WTC11 (cell line): ENCODE measurements at regions not wholly inside any gene's neighbourhood (a gene's known extent, or its start where the extent isn't known, plus 50 kb on each side); places are given as distances from the start of the nearest gene placed in this dataset.

Source experiments
- ATAC-seq: fragments of 200-7000 bp; cut with Tn5 transposase; 2 replicates; pipeline ENCODE4 v1.10.0; 2021; ENCODE audit warnings: mild to moderate bottlenecking, moderate library complexity
- CTCF ChIA-PET: fragments of 300-600 bp; sonication (Branson Sonifier 250); formaldehyde crosslinking; loops from one replicate; lab custom pipeline; 2021; ENCODE audit warnings: antibody characterized with exemption; lab: Charles Lee
- POLR2A ChIA-PET: fragments of 350-600 bp; sonication (Branson Sonifier 250); formaldehyde crosslinking; loops from one replicate; lab custom pipeline; 2021; ENCODE audit warnings: antibody characterized with exemption; lab: Charles Lee
- DNase-seq: peaks from one replicate; pipeline ENCODE4 v3.0.0; 2021; ENCODE audit warnings: low spot score
- H3K27ac Mint-ChIP-seq: 2 replicates; pipeline ENCODE4 v1.8.0; 2021; ENCODE audit warnings: mixed read lengths
- H3K27me3 Mint-ChIP-seq: 2 replicates; pipeline ENCODE4 v1.8.0; 2021; ENCODE audit warnings: low read depth, mild to moderate bottlenecking, moderate library complexity, mixed read lengths
- H3K36me3 Mint-ChIP-seq: 2 replicates; pipeline ENCODE4 v1.8.0; 2021; ENCODE audit warnings: mixed read lengths
- H3K4me1 Mint-ChIP-seq: 2 replicates; pipeline ENCODE4 v1.8.0; 2022; ENCODE audit warnings: mixed read lengths
- H3K4me3 Mint-ChIP-seq: 2 replicates; pipeline ENCODE4 v1.8.0; 2021; ENCODE audit warnings: mild to moderate bottlenecking, moderate library complexity, mixed read lengths
- H3K9me3 Mint-ChIP-seq: 2 replicates; pipeline ENCODE4 v1.8.0; 2021; ENCODE audit warnings: mixed read lengths
- NFATC4 ChIP-seq: fragments of 250-450 bp; sonication (Bioruptor Pico); IDR thresholded peaks from 2 replicates; pipeline ENCODE4 v1.9.0; 2021; ENCODE audit warnings: mild to moderate bottlenecking
- NR3C1 ChIP-seq: sonication (generic); formaldehyde crosslinking; conservative IDR thresholded peaks from 2 replicates; pipeline ENCODE4 v1.8.1; 2023; ENCODE audit warnings: low read depth, mild to moderate bottlenecking, missing genetic modification reagents
- SMAD3 ChIP-seq: sonication (generic); formaldehyde crosslinking; IDR thresholded peaks from 2 replicates; pipeline ENCODE4 v1.8.0; 2022; ENCODE audit warnings: missing genetic modification reagents, mild to moderate bottlenecking, borderline replicate concordance
- TEAD1 ChIP-seq: sonication (generic); formaldehyde crosslinking; IDR thresholded peaks from 2 replicates; pipeline ENCODE4 v1.8.0; 2022; ENCODE audit warnings: mild to moderate bottlenecking, missing genetic modification reagents
- TEAD4 ChIP-seq: sonication (generic); formaldehyde crosslinking; IDR thresholded peaks from 2 replicates; pipeline ENCODE4 v1.8.0; 2022; ENCODE audit warnings: mild to moderate bottlenecking, missing genetic modification reagents
- TF ChIP-seq, protein P1 (sequence below): sonication (generic); formaldehyde crosslinking; IDR thresholded peaks from 2 replicates; pipeline ENCODE4 v1.8.1; 2023; ENCODE audit warnings: mild to moderate bottlenecking, moderate library complexity, missing genetic modification reagents
- TF ChIP-seq, protein P2 (sequence below): sonication (generic); formaldehyde crosslinking; IDR thresholded peaks from 2 replicates; pipeline ENCODE4 v1.8.0; 2023; ENCODE audit warnings: missing genetic modification reagents
- TF ChIP-seq, protein P3 (sequence below): fragments of 250-450 bp; sonication (Bioruptor Pico); IDR thresholded peaks from 2 replicates; pipeline ENCODE4 v1.9.0; 2021; ENCODE audit warnings: mild to moderate bottlenecking, borderline replicate concordance
- TF ChIP-seq, protein P4 (sequence below): sonication (generic); formaldehyde crosslinking; IDR thresholded peaks from 2 replicates; pipeline ENCODE4 v1.8.0; 2022; ENCODE audit warnings: mild to moderate bottlenecking, missing genetic modification reagents
- TF ChIP-seq, protein P5 (sequence below): sonication (generic); formaldehyde crosslinking; IDR thresholded peaks from 2 replicates; pipeline ENCODE4 v1.8.0; 2023; ENCODE audit warnings: missing genetic modification reagents, mild to moderate bottlenecking, borderline replicate concordance
- TF ChIP-seq, protein P6 (sequence below): sonication (generic); formaldehyde crosslinking; IDR thresholded peaks from 2 replicates; pipeline ENCODE4 v1.8.0; 2022; ENCODE audit warnings: mild to moderate bottlenecking, missing genetic modification reagents
- TF ChIP-seq, protein P7 (sequence below): sonication (generic); formaldehyde crosslinking; IDR thresholded peaks from 2 replicates; pipeline ENCODE4 v1.8.1; 2022; ENCODE audit warnings: mild to moderate bottlenecking, missing genetic modification reagents, moderate library complexity, borderline replicate concordance
- TF ChIP-seq, protein P8 (sequence below): sonication (generic); formaldehyde crosslinking; conservative IDR thresholded peaks from 2 replicates; pipeline ENCODE4 v1.8.1; 2023; ENCODE audit warnings: mild to moderate bottlenecking, low read depth, missing genetic modification reagents, moderate library complexity

DNA sequence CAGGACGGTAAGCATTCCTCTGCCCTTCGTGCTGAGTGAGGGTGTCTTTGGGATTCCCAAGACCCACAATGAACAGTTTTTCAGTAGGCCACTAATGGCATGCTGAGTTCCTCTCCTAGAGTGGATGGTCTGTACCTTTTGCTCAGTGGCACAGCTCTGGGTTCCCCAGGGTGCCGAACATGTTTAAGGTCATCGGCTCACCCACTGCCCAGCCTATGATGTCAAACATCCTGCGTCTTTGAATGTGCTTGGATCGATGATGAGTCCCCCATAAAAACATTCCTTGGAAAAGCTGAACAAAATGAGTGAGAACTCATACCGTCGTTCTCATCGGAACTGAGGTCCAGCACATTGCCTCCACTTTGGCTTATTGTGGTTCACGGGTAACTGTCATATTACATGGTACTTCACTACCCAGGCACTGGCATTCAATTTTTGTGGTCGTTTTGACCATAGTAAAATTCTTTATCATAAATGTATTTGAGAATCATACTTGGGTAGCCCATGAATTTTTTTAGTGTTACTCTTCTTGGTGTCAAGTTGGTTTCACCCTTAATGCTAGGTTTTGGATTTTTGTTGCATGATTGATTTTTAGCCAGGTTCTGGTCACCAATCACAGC is 118.2 kb downstream of the SNRPN start:
- ATAC-seq, result no peak
- TF ChIP-seq SMAD3 (CRISPR knock-in tag) (no peak), TEAD4 (CRISPR knock-in tag) (no peak), NFATC4 (CRISPR knock-in tag) (no peak), TEAD1 (CRISPR knock-in tag) (no peak), NR3C1 (no peak)
- TF ChIP-seq, protein P1, sequence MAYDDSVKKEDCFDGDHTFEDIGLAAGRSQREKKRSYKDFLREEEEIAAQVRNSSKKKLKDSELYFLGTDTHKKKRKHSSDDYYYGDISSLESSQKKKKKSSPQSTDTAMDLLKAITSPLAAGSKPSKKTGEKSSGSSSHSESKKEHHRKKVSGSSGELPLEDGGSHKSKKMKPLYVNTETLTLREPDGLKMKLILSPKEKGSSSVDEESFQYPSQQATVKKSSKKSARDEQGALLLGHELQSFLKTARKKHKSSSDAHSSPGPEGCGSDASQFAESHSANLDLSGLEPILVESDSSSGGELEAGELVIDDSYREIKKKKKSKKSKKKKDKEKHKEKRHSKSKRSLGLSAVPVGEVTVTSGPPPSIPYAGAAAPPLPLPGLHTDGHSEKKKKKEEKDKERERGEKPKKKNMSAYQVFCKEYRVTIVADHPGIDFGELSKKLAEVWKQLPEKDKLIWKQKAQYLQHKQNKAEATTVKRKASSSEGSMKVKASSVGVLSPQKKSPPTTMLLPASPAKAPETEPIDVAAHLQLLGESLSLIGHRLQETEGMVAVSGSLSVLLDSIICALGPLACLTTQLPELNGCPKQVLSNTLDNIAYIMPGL (CRISPR knock-in tag), result no peak
- TF ChIP-seq, protein P2, sequence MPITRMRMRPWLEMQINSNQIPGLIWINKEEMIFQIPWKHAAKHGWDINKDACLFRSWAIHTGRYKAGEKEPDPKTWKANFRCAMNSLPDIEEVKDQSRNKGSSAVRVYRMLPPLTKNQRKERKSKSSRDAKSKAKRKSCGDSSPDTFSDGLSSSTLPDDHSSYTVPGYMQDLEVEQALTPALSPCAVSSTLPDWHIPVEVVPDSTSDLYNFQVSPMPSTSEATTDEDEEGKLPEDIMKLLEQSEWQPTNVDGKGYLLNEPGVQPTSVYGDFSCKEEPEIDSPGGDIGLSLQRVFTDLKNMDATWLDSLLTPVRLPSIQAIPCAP (CRISPR knock-in tag), result no peak
- TF ChIP-seq, protein P3, sequence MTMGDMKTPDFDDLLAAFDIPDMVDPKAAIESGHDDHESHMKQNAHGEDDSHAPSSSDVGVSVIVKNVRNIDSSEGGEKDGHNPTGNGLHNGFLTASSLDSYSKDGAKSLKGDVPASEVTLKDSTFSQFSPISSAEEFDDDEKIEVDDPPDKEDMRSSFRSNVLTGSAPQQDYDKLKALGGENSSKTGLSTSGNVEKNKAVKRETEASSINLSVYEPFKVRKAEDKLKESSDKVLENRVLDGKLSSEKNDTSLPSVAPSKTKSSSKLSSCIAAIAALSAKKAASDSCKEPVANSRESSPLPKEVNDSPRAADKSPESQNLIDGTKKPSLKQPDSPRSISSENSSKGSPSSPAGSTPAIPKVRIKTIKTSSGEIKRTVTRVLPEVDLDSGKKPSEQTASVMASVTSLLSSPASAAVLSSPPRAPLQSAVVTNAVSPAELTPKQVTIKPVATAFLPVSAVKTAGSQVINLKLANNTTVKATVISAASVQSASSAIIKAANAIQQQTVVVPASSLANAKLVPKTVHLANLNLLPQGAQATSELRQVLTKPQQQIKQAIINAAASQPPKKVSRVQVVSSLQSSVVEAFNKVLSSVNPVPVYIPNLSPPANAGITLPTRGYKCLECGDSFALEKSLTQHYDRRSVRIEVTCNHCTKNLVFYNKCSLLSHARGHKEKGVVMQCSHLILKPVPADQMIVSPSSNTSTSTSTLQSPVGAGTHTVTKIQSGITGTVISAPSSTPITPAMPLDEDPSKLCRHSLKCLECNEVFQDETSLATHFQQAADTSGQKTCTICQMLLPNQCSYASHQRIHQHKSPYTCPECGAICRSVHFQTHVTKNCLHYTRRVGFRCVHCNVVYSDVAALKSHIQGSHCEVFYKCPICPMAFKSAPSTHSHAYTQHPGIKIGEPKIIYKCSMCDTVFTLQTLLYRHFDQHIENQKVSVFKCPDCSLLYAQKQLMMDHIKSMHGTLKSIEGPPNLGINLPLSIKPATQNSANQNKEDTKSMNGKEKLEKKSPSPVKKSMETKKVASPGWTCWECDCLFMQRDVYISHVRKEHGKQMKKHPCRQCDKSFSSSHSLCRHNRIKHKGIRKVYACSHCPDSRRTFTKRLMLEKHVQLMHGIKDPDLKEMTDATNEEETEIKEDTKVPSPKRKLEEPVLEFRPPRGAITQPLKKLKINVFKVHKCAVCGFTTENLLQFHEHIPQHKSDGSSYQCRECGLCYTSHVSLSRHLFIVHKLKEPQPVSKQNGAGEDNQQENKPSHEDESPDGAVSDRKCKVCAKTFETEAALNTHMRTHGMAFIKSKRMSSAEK (CRISPR knock-in tag), result no peak
- TF ChIP-seq, protein P4, sequence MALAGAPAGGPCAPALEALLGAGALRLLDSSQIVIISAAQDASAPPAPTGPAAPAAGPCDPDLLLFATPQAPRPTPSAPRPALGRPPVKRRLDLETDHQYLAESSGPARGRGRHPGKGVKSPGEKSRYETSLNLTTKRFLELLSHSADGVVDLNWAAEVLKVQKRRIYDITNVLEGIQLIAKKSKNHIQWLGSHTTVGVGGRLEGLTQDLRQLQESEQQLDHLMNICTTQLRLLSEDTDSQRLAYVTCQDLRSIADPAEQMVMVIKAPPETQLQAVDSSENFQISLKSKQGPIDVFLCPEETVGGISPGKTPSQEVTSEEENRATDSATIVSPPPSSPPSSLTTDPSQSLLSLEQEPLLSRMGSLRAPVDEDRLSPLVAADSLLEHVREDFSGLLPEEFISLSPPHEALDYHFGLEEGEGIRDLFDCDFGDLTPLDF (CRISPR knock-in tag), result no peak
- TF ChIP-seq, protein P5, sequence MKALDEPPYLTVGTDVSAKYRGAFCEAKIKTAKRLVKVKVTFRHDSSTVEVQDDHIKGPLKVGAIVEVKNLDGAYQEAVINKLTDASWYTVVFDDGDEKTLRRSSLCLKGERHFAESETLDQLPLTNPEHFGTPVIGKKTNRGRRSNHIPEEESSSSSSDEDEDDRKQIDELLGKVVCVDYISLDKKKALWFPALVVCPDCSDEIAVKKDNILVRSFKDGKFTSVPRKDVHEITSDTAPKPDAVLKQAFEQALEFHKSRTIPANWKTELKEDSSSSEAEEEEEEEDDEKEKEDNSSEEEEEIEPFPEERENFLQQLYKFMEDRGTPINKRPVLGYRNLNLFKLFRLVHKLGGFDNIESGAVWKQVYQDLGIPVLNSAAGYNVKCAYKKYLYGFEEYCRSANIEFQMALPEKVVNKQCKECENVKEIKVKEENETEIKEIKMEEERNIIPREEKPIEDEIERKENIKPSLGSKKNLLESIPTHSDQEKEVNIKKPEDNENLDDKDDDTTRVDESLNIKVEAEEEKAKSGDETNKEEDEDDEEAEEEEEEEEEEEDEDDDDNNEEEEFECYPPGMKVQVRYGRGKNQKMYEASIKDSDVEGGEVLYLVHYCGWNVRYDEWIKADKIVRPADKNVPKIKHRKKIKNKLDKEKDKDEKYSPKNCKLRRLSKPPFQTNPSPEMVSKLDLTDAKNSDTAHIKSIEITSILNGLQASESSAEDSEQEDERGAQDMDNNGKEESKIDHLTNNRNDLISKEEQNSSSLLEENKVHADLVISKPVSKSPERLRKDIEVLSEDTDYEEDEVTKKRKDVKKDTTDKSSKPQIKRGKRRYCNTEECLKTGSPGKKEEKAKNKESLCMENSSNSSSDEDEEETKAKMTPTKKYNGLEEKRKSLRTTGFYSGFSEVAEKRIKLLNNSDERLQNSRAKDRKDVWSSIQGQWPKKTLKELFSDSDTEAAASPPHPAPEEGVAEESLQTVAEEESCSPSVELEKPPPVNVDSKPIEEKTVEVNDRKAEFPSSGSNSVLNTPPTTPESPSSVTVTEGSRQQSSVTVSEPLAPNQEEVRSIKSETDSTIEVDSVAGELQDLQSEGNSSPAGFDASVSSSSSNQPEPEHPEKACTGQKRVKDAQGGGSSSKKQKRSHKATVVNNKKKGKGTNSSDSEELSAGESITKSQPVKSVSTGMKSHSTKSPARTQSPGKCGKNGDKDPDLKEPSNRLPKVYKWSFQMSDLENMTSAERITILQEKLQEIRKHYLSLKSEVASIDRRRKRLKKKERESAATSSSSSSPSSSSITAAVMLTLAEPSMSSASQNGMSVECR (CRISPR knock-in tag), result no peak
- TF ChIP-seq, protein P6, sequence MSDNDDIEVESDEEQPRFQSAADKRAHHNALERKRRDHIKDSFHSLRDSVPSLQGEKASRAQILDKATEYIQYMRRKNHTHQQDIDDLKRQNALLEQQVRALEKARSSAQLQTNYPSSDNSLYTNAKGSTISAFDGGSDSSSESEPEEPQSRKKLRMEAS (CRISPR knock-in tag), result no peak
- TF ChIP-seq, protein P7, sequence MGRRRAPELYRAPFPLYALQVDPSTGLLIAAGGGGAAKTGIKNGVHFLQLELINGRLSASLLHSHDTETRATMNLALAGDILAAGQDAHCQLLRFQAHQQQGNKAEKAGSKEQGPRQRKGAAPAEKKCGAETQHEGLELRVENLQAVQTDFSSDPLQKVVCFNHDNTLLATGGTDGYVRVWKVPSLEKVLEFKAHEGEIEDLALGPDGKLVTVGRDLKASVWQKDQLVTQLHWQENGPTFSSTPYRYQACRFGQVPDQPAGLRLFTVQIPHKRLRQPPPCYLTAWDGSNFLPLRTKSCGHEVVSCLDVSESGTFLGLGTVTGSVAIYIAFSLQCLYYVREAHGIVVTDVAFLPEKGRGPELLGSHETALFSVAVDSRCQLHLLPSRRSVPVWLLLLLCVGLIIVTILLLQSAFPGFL (CRISPR knock-in tag), result no peak
- TF ChIP-seq, protein P8, sequence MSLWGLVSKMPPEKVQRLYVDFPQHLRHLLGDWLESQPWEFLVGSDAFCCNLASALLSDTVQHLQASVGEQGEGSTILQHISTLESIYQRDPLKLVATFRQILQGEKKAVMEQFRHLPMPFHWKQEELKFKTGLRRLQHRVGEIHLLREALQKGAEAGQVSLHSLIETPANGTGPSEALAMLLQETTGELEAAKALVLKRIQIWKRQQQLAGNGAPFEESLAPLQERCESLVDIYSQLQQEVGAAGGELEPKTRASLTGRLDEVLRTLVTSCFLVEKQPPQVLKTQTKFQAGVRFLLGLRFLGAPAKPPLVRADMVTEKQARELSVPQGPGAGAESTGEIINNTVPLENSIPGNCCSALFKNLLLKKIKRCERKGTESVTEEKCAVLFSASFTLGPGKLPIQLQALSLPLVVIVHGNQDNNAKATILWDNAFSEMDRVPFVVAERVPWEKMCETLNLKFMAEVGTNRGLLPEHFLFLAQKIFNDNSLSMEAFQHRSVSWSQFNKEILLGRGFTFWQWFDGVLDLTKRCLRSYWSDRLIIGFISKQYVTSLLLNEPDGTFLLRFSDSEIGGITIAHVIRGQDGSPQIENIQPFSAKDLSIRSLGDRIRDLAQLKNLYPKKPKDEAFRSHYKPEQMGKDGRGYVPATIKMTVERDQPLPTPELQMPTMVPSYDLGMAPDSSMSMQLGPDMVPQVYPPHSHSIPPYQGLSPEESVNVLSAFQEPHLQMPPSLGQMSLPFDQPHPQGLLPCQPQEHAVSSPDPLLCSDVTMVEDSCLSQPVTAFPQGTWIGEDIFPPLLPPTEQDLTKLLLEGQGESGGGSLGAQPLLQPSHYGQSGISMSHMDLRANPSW (CRISPR knock-in tag), result no peak
- TF ChIP-seq, all 79 proteins: peak for 0
- peaks cover 94% of the 10 kb centered on the region for H3K9me3 Mint-ChIP-seq
- H3K36me3 Mint-ChIP-seq, result peaks cover 100% of the 10 kb centered on the region
- H3K27ac Mint-ChIP-seq, result no peak overlapping the region
- no peaks in the 10 kb centered on the region for H3K4me1 Mint-ChIP-seq
- ChIA-PET POLR2A (no interaction called here), CTCF (no interaction called here)
- no peak for DNase-seq
- H3K4me3 Mint-ChIP-seq, result no peak overlapping the region
- H3K27me3 Mint-ChIP-seq, result peaks cover 7% of the 10 kb centered on the region
